ENCODE measurements at regions not wholly inside any gene's neighbourhood (a gene's known extent, or its start where the extent isn't known, plus 50 kb on each side); places are given as distances from the start of the nearest gene placed in this dataset.

DNA sequence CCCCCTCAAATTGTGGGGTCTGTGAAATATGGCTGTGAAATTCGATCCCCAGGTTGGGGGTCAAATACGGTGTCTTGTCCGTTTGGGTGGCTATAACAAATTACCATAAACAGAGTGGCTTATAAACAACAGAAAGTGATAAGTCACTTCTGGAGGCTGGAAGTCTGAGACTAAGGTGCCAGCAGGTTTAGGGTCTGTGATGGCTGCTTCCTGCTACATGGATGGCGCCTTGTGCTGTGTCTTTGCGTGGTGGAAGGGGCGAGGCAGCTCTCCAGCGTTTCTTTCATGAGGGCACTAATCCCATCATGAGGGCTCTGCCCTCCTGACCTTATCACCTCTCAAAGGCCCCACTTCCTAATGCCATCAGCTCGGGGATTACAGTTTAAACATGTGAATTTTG, 120.0 kb downstream of the IRF8 start:
- no peak for DNase-seq

DNA sequence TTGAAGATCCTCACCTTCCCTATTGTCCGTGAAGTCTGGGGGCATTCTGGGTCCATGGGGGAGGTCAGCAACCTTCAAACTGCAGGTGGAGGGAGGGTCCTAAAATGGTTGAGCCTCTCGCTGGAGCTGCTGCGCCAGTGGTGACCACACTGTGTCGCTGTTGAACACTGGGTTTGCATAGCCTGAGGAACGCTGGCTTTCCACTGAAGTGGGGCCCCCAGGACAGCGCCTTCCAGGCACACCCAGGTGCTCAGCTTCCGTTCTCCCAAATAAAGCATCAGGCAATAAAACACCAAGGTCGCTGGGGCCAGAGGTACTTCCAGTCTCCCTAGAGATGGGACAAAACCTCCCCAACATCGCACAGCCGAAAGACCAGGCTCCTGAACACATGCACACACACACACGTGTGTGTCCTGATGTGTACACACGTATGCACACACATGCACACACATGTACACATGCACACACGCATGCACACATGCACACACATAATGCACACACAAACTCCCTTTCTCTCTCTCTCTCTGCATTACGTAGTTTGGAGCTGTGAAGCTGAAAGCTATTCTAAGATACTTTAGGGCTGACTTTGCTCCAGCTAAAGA, 120.6 kb downstream of the IRF8 start:
- no peak for DNase-seq

DNA sequence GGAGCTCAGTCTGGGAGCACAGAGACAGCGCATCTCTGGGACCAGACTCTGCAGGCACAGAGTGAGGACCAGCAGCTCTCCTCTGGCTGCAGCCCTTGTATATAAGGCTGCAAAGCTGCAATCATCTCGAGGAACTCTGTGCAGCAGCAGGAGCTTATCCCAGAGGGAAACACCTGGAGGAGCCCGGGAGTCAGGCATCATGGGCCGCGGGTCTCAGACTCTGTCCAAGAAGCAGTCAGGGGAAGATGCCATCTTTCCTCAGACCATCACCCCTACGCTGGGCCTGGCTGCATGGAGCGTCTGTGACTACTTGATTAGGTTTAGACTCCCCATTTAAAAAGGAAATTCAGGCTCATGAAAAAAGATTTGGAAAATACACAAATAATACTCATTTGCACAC, 122.0 kb downstream of the IRF8 start:
- DNase-seq = no peak

DNA sequence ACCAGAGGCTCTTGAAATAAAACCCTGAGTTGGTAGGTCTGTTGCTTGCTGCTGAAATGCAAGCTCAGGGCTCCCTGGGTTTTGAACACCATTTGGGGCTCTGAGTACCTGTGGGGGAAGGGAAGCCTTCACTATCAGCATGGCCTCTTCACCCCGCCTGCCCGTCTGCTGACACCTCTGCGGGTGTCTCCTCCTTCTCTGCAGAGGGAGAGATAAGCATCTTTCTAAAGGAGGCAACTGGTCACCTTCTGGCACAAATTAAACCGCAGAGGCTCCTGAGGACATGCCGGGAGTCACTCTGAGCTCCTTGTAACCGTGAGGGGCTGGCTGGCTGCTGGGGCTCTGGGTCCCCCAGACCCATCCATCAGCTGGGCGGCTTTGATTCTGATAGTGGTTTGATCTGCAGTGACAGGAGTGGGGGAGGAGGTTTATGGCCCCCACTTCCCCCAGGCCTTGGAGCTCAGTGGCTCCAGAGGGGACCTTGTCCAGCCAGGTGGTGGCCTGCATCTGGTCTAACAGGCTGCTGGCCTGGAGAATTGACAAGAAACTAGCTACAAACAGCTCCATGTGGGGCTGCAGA, 123.5 kb downstream of the IRF8 start:
- no peak for DNase-seq

DNA sequence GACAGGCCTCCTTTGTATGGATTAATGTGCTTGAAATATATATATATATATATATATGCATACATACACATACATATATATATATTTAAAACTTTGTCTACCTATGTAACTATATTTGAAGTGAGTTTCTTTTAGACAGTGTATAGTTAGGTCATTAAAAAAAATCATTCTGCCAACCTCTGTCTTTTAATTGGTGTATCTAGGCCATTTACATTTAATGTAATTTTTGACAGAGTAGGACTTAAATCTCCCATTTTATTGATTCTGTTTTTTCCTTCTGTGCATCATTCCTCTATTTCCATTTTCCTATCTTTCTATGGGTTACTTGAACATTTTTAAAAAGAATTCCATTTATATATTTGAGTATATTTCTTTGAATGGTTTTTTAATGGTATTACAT, 125.2 kb downstream of the IRF8 start:
- no peak for DNase-seq

DNA sequence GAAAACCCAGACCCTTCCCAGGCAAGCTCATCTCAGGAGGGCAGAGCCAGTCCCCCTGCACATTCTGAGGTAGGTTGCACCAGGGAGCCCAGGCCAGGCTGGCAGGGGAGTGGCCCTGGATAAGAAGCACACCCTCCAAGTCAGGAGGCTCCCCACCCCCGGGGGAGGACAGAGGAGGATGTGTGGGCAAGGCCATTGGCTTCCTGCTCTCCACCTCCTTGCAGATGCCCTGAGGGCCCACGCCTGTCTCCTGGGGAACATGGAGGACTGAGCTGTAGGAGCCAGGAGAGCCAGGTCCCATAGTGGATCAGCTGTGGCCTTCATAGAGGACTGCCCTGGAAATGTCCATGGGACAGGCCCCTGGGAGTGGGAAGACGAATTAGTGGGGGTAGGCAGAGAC, 126.7 kb downstream of the IRF8 start:
- no peak for DNase-seq

DNA sequence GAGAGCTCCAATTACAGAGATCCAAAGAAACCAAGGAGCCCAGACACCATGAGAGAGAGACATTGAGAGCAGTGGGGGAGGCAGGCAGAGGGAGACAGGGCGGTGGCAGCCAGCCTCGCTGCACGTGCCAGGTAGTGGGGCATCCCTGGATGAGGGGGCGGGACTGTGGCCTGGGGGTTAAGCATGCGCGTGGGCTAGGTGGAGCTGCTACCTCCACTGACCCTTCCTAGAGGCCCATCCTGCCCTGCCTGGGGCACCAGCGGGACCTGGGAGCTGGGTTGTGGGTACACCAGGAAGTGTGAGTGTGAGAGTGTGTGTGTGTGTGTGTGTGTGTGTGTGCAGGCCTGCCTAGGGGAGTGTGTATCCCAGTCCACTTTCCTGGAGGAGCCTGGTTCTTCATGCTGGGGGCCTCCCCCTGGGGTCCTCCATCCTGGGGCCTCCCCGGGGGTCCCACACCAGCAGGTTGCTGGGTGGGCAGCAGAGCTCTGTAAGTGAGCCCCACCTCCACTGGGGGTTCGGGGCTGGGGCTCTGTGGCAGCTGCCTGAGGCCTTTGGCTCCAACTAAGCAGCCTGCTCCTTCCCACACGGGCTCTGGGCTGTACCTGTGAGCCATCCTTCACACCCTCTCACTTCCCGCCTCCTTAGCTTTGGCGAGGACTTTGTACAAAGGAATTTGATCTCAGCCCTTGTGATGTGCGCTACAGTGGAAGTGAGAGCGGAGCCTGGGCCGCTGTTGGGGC, 127.4 kb downstream of the IRF8 start:
- no peak for DNase-seq

DNA sequence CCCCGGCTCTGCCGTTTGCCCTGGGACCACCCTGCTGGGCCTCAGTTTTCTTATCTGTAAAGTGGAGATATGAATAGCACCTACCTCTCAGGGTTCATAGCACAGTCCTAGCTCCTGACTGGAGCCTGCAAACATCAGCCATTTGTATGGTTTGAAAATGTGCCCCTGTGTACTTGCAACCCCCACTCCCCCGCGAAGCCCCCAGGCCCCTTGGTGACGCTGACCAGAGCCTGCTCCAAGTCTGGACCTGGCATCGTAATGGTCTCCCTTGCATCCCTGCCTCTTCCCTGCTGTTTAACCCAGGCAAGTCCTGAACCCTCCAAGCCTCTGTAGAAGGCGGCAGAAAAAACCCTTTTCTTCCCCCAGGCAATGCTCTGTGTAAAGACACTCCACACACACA, 128.0 kb downstream of the IRF8 start:
- DNase-seq = no peak

DNA sequence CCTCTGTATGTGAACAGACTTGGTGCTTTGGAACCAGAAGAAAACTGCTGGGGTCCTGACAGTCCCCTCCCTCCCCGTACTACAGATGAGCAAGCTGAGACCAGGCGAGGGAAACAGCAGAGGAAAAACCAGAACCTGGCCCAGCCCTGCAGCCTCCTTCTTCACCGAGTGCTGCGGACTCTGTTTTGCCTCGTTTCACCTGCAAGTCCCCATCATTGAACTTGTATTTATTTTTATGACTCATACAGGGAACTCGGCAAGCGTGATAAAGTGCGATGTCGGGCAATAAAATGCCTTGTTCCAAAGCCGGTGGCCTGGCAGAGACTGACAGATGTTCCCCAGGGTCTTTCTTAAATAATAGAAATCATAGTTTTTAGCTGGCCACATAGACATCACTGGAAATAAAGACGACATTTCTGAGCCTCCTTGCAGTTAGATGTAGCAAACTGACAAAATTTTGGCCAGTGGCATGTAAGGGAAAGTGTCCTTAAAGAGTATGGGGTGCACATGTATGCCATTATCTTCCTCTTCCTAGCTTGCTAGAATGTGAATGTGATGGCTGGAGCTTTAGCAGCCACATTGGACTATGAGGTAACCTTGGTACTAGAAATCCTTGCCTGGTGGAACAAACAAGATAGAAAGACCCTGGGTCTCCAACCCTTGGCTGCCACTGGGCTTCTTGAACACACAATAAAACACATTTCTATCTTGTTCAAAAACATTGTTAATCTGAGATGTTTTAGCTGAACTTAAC, 128.6 kb downstream of the IRF8 start:
- no peak for DNase-seq

DNA sequence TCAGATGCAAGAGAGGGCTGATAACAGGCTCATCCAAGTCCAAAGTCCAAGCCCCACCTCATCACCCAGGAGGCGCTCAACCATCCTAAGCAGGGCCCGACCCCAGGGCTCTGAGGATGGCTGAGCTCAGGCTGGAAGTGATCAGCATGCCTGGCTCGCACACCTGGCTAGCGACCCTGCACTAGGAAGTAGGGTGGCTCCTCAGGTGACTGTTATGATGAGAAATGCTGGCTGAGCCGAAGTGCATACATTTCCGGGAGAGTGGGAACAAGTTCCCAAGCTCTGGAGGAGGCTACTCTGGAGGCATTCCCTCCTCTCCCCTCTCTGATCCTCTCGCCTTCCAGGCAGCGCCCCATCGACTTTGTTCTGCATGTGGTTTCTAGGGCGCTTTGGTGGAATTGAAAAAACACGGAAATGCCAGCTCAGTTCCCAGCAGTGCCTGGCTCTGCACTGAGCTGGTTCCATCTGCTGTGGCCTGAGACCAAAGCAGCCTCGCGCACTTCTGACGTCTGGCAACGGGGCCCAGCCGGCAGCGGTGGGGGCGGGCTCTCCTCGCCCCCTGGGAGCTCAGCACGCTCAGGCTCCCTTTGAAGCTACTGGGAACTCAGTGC, 130.3 kb downstream of the IRF8 start:
- DNase-seq = no peak

DNA sequence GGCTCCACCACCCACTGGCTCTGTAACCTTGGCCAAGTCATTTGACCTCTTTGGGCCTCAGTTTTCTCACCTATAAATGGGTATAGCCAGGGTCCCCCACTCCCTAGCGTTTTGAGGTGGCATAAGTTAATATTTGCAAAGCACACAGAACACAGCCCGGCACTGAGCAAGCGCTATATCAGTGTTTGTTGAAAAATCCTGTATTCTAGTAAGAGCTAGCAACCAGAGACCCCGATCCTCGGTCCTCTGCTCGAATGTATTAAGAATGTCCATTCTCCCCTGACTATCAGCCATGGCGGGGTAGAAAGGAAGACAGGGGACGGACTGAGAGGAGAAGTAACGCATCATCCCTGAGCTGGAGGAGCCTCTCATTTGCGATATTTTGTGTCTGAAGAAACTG, 131.2 kb downstream of the IRF8 start:
- no peak for DNase-seq

DNA sequence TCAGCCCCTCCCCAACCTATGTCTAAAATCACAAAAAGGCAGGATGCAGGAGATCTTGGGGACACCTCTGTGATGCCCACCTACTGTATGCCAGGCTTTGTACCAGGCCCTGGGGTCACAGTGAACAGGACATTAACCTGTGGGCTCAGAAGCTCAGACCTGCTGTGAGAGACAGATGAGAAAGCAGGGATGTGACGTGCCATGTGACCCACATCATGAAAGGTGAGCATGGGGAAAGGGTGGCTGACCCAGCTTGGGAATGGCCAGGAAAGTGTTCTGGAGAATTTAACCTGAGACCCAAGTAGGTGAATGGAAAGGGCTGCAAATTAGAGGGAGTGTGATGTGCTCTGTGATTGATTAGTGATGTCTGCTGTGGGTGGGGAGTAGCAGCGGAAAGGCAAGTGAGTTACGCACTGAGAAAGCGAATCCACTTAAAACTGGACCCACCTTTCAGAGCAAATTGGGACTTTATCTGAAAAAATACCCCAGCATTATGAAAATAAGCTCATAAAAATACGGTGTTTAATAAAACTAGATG, 132.2 kb downstream of the IRF8 start:
- DNase-seq = no peak

DNA sequence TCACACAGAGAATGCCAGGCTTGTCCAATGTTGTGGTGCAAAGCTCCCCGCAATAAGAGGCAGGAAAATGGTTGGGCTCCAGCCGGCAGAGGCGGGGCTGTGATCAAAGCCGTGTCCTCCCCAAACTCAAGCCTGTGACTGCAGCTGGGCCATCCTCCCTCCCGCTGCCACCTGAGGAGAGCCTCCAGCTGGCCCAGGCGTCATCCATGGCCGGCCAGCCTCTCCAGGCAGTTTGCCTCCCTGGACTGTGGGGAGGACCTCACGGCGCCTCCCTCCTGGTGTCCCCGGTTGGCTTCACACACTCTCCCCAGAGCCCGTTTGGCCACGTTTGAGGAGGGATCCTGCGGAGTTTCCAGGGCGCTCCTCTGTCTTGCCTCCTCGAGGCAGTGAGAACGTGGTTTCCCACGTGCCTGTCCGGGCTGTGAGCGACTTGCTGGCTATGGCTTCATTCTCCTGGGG, 134.1 kb downstream of the IRF8 start:
- no peak for DNase-seq

DNA sequence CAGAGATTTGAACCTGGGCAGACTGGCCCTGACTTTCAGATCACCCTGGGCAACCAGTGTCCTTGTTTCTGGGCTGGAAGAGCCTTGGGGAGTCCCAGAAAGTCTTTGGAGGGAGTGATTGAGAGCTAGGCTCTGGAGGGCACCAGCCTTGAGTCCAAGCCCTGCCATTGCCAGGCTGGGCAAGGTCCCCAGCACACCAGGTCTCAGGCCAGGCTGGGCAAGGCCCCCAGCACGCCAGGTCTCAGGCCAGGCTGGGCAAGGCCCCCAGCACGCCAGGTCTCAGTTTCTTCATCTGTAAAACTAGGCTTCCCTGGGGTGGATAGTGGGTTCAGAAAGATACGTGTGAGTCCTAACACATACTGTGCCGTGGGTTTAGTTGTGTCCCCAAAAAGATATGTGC, 135.0 kb downstream of the IRF8 start:
- no peak for DNase-seq

DNA sequence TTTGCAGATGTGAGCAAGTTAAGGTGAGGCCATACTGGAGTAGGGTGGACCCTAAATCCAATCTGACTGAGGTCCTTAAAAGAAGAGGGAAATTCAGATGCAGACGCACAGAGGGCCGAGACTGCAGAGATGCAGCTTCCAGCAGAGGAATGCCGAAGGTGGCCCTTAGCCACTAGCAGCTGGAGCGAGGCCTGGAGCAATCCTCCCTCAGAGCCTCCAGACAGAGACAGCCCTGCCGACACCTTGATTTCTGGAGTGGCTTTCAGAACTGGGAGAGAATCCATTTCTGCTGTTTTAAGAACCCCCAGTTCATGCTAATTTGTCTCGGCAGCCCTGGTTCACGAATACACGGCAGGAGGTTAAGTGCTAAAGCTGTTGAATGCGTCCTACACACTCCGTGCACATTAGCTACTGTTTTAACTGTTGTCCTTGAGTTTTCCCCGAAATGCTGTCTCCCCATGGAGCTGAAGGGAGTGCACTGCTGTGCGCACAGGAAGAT, 135.5 kb downstream of the IRF8 start:
- no peak for DNase-seq

DNA sequence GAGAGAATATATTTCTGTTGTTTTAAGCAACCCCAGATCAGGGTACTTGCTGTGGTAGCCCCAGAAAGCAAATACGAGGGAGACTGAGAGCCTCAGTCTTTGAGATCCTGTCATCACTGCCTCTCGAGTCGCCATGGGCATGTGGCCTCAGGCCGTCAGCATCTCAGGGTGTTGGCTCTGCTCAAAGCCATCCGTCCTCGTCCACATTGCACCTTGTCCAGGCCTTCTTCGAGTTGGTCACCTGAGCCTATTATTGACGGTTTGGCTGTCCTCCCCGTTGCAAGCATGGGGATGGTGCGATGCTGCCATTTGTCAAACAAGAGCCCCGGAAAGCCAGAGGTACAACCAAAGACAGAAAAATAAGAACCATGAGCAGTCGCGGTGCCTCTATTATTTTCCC, 136.9 kb downstream of the IRF8 start:
- no peak for DNase-seq

DNA sequence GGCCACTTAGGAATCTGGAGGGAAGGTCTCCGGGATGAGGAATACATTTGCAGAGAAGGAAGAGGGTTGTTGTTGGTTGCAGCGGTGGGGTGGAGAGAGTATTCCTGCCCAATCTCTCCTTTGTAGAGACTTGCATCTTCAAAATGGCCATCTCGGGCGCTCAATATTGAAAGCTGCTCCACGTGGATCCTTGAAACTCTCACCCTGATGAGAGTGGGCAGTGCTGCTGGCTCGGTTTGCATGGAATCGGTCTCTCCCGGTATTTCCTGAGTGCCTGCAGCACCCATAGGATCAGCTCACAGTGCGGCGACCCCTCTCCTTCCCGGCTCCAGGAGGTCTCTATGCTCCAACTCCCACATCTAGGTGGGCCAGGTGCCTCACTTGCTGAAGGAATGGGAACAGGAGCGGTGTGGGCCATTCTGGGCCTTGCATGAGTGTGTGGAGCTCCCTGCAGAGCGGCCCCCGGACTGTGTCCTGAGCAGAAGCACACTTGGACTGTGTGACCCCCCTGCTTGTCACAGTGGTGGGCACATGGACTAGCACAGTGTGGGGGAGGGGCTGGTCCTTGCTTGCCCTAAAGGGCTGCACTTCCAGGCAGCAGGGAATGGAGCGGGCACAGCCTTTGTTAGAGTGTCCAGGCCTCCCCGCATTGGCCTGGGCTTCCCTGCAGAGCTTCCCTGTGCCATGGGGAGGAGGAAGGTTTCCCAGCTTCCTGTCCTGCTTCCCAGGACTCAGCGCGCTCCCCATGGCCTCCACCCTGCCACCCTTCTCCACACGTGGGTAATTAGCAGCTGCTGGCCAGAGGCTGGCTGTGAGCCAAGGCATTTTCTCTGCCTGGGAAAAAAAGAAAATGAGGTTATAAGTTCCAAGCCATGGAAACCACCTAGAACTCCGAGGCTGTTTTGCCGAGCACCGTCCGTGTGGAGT, 139.3 kb downstream of the IRF8 start:
- no peak for DNase-seq

DNA sequence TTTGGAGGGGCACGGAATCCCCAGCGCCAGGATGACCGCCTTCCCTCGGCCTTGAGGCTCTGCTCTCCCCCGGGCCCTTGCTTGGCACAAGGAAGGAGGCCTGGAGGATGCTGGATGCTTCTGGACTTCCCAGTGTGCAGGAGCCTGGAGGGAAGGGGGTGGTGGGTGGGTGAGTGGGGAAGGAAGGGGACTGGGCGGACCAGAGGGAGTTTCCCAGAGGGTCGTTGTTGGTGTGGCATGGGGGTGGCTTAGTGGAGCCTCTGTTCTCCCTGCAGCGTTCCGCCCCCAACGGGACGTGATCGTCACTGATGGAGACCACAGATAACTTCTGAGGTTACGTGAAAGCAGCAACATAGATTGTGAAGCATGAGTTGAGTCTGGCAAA, 140.0 kb downstream of the IRF8 start:
- no peak for DNase-seq

DNA sequence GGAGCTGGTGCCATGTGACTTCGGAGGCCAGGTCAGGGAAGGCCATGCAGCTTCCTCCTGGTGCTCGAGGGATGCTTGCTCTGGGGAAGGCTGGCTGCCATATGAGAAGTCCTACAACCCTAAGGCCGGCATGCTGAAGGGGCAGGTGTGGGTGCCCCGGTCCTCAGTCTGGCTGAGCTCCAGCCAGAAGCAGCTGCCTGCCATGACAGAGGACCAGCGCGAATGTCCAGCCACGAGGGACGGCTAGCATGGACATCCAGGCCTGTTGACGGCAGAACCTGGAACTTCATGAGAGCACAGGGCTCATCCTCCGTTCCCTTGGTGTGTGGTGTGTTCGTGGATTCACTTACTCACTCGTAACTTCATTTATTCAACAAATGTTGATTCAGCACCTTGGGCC, 140.6 kb downstream of the IRF8 start:
- DNase-seq = no peak

DNA sequence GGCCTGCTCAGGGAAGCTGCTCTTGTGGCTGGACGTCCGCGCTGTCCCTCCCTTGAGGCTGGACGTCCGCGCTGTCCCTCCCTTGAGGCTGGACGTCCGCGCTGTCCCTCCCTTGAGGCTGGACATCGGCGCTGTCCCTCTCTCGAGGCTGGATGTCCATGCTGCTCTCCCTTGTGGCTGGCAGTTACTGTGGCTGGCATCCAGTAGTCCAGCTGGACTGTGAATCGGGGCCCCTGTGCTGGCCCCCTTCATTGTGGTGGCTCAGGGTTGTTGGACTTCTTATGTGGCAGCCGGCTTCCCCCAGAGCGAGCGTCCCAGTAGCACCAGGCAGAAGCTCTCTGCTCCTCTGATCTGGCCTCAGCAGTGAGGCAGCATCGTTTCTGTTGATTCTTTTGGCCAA, 141.5 kb downstream of the IRF8 start:
- no peak for DNase-seq

DNA sequence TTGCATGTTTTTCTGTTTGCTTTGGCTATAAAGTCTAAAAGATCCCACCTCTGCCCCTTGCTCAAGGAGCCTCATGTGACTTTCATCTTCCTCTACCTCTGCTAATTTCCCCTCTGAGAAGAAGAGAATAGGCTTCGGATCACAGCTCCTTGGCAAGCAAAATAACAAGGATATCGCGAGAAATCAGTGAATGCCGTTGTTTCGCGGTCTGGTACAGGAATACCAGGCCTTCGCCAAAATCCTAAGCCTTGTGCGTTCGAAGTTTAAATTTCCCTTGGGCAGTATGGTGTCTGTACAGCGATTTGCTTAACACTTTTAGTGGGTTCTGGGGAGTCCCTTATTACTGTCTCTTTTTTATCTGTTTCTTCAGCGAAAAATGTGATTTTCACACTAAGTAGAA, 142.3 kb downstream of the IRF8 start:
- no peak for DNase-seq

DNA sequence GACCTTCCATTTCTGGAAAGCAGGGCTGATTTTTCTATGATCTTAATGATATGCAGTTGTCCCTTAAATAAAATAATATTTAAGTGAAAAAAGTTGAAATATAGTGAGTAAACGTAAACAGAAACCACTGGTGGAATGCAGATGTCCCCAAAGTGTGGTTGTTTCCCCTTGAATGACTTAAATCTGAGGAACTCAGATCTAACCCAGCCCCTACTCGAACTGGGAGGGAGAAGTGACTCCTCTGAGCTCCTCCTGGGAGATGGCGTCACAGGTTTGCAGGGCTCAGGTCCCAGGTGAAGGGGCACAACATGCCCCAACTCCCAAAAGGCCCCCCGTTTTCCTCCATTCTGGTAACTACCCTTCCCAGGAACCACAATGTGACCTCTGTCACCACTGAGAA, 142.8 kb downstream of the IRF8 start:
- no peak for DNase-seq
